Dendritic cell treated with granulocyte-macrophage colony-stimulating factor and Interleukin-4, amounts not matched to agents 40 ng/mL and 50 ng/mL, for 4 days (primary cell): ENCODE measurements at regions not wholly inside any gene's neighbourhood (a gene's known extent, or its start where the extent isn't known, plus 50 kb on each side); places are given as distances from the start of the nearest gene placed in this dataset.
A peak's percentile ranks its signal among the peaks of the same experiment; 100 is the strongest.

ENCODE experiments used
- H3K27ac Mint-ChIP-seq: one replicate; pipeline ENCODE4 v1.8.0; 2022; ENCODE audit warnings: mild to moderate bottlenecking, mixed read lengths
- H3K27me3 Mint-ChIP-seq: one replicate; pipeline ENCODE4 v1.8.0; 2022; ENCODE audit warnings: mild to moderate bottlenecking, mixed read lengths
- H3K36me3 Mint-ChIP-seq: one replicate; pipeline ENCODE4 v1.8.0; 2022; ENCODE audit warnings: low read depth, mixed read lengths
- H3K4me1 Mint-ChIP-seq: one replicate; pipeline ENCODE4 v1.8.0; 2022; ENCODE audit warnings: low read depth, mixed read lengths
- H3K4me3 Mint-ChIP-seq: one replicate; pipeline ENCODE4 v1.8.0; 2022; ENCODE audit warnings: mild to moderate bottlenecking, moderate library complexity, mixed read lengths
- H3K9me3 Mint-ChIP-seq: one replicate; pipeline ENCODE4 v1.8.0; 2022; ENCODE audit warnings: mixed read lengths
- intact Hi-C: fragments of 100-400 bp; cut with micrococcal nuclease; formaldehyde crosslinking; loops from one replicate; pipeline ENCODE4 v1.15.0; 2022

DNA sequence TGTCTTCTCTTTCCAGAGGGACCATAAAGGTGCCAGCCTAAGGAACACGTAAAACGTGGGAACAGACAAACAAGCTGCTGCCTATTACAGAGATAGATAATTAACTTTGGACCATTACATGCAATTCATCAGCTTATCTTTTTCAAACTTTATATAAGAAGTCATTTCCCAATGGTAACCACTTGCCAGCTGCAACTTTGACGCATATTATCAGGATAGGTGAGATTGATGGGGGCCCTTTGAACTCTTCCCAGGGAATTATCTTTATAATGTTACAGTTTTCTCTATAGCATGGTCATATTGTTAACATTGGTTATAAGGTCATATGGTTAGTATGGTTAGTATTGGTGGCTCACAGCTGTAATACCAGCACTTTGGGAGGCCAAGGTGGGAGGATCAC lies 94.1 kb upstream of the BMP2K start:
- Mint-ChIP-seq H3K4me3 (no peak overlapping the region), H3K27me3 (no peaks in the 10 kb centered on the region), H3K9me3 (no peaks in the 10 kb centered on the region), H3K27ac (no peak overlapping the region), H3K36me3 (peaks cover 24% of the 10 kb centered on the region), H3K4me1 (peaks cover 20% of the 10 kb centered on the region)
- intact Hi-C loops: no loop called here

DNA sequence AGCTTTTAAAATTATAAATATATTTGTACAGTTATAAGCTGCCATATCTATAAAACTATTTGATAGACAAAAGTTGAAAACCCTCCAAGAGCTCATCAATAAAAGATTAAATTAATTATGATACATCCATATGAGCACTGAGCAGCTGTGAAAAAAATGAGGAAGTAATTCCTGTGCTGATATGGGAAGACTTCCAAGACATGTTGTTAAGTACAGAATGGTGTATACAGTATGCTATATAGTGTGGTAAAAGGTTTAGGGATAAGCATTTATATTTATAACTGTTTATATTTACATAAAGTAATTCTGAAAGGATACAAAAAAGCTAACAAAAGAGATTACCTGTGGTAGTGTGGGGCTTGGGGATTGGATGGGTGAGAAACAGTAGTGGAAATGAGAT lies 92.8 kb upstream of the BMP2K start:
- Mint-ChIP-seq H3K4me3 (no peak overlapping the region), H3K27me3 (no peaks in the 10 kb centered on the region), H3K4me1 (peaks cover 20% of the 10 kb centered on the region), H3K9me3 (no peaks in the 10 kb centered on the region), H3K36me3 (peaks cover 24% of the 10 kb centered on the region), H3K27ac (no peak overlapping the region)
- intact Hi-C loops: no loop called here

GRCh38 chr4:78684325-78685079 lies 91.6 kb upstream of the BMP2K start:
- no peaks in the 10 kb centered on the region for H3K27me3 Mint-ChIP-seq
- H3K27ac Mint-ChIP-seq: no peak overlapping the region
- peaks cover 20% of the 10 kb centered on the region for H3K4me1 Mint-ChIP-seq
- no peaks in the 10 kb centered on the region for H3K9me3 Mint-ChIP-seq
- H3K36me3 Mint-ChIP-seq: peaks cover 24% of the 10 kb centered on the region
- no peak overlapping the region for H3K4me3 Mint-ChIP-seq
- intact Hi-C loops: no loop called here

DNA sequence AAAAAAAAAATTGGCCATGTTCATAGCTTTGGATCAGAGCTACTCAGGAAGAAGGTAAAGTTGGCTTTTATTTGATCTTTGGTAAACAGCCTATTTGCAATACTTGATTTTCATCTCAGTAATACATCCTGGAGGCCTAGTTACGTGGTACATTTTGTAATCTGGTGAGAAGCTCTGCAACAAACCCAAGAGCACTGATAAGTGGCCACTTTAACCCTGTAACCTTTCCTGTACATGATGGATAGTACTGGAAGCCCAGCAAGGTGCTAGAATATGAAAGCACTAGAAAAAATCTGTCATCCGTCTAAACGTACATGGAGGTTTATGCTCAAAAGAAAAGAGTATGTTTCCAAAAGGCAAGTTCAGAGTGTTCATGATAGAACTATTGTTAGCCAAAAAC lies 88.3 kb upstream of the BMP2K start:
- peaks cover 8% of the 10 kb centered on the region for H3K36me3 Mint-ChIP-seq
- no peak overlapping the region for H3K27ac Mint-ChIP-seq
- intact Hi-C loops: no loop called here
- no peak overlapping the region for H3K4me3 Mint-ChIP-seq
- H3K4me1 Mint-ChIP-seq: peaks cover 41% of the 10 kb centered on the region
- H3K9me3 Mint-ChIP-seq: no peaks in the 10 kb centered on the region
- no peaks in the 10 kb centered on the region for H3K27me3 Mint-ChIP-seq

- Mint-ChIP-seq H3K36me3 (peaks cover 8% of the 10 kb centered on the region), H3K4me1 (peaks cover 45% of the 10 kb centered on the region), H3K27me3 (no peaks in the 10 kb centered on the region), H3K4me3 (no peak overlapping the region), H3K9me3 (no peaks in the 10 kb centered on the region), H3K27ac (no peak overlapping the region)
- intact Hi-C loops: no loop called here
These were observed 87.8 kb upstream of the BMP2K start for GRCh38 chr4:78688366-78688765.

DNA sequence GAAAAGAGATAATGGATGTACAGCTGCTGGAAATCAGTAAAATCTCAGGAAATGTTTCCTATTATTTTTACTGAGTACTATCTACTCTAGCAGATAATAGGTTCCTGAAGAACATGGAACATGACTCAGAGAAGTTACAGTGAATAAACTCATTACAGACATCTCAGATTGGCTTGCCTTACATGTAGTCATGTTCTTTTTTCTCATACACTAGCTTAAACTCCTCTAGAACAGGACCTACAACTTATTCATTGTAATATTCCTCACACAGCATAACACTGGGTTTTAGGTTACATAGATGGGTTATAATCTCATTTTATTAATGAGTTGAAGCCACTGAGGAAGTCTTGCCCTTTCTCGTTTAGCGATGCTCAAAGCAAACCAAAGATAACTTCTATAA lies 86.9 kb upstream of the BMP2K start:
- H3K27ac Mint-ChIP-seq: no peak overlapping the region
- H3K9me3 Mint-ChIP-seq: no peaks in the 10 kb centered on the region
- peaks cover 42% of the 10 kb centered on the region for H3K4me1 Mint-ChIP-seq
- peaks cover 1% of the 10 kb centered on the region for H3K36me3 Mint-ChIP-seq
- intact Hi-C loops: no loop called here
- no peak overlapping the region for H3K4me3 Mint-ChIP-seq
- H3K27me3 Mint-ChIP-seq: no peaks in the 10 kb centered on the region

GRCh38 chr4:78689700-78690323 lies 86.3 kb upstream of the BMP2K start:
- Mint-ChIP-seq H3K9me3 (no peaks in the 10 kb centered on the region), H3K4me1 (peaks cover 38% of the 10 kb centered on the region), H3K4me3 (no peak overlapping the region), H3K36me3 (no peaks in the 10 kb centered on the region), H3K27ac (peak overlapping the region; percentile 63), H3K27me3 (no peaks in the 10 kb centered on the region)
- intact Hi-C loops: no loop called here

DNA sequence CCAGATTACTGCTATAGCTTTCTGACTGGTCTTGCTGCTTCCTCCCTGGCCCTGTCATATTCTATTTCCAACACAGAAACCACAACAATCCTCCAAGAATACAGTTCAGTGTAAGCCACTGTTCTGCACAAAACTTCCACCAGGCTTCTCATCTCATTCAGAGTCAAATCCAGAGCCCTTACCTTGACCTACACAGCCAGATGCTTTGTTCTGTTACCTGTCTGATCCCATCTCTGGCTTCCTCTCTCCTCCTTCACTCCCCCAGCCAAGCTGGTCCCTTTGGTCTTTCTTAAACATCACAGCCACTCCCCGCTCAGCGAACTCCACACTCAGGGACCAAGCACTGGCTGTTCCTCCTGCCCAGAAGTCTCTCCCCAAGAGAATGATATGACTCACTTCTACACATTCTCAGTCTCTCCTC lies 84.8 kb upstream of the BMP2K start:
- no peaks in the 10 kb centered on the region for H3K27me3 Mint-ChIP-seq
- H3K27ac Mint-ChIP-seq: peak overlapping the region; percentile 63
- no peak overlapping the region for H3K4me3 Mint-ChIP-seq
- intact Hi-C loops: no loop called here
- no peaks in the 10 kb centered on the region for H3K9me3 Mint-ChIP-seq
- H3K36me3 Mint-ChIP-seq: no peaks in the 10 kb centered on the region
- H3K4me1 Mint-ChIP-seq: peaks cover 38% of the 10 kb centered on the region

GRCh38 chr4:78691971-78692821 lies 84.0 kb upstream of the BMP2K start:
- Mint-ChIP-seq H3K36me3 (no peaks in the 10 kb centered on the region), H3K27me3 (no peaks in the 10 kb centered on the region), H3K4me3 (no peak overlapping the region), H3K27ac (peak overlapping the region; percentile 63), H3K4me1 (peaks cover 38% of the 10 kb centered on the region), H3K9me3 (no peaks in the 10 kb centered on the region)
- intact Hi-C loops: loop anchor here (2.0 kb wide), 1 partner anchor 17 kb away; no protein-coding TSS in a partner anchor

DNA sequence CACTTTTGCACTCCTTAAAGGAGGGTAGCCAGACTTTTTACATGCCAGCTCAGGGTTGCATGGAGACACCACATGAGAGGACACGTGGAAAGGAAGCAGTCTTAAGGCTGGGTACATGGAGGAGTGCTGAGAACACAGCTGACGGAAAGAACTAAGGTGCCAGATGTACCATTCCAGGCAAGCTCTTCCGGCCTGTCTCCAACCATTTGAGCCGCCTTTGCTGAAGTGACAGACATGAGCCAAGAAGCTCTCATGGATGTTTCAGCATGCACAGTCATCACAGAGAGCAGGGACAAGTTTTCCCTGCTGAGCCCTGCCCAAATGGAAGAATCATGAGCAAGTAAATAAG lies 83.4 kb upstream of the BMP2K start:
- H3K9me3 Mint-ChIP-seq: no peaks in the 10 kb centered on the region
- no peaks in the 10 kb centered on the region for H3K36me3 Mint-ChIP-seq
- no peaks in the 10 kb centered on the region for H3K27me3 Mint-ChIP-seq
- H3K27ac Mint-ChIP-seq: no peak overlapping the region
- H3K4me3 Mint-ChIP-seq: no peak overlapping the region
- H3K4me1 Mint-ChIP-seq: peaks cover 38% of the 10 kb centered on the region
- intact Hi-C loops: loop anchor here (2.0 kb wide), 1 partner anchor 16 kb away; no protein-coding TSS in a partner anchor

GRCh38 chr4:78693777-78694456 lies 82.2 kb upstream of the BMP2K start:
- H3K4me1 Mint-ChIP-seq: peaks cover 38% of the 10 kb centered on the region
- no peaks in the 10 kb centered on the region for H3K9me3 Mint-ChIP-seq
- intact Hi-C loops: loop anchor here (2.0 kb wide), 1 partner anchor 15 kb away; no protein-coding TSS in a partner anchor
- H3K27me3 Mint-ChIP-seq: no peaks in the 10 kb centered on the region
- no peak overlapping the region for H3K27ac Mint-ChIP-seq
- no peaks in the 10 kb centered on the region for H3K36me3 Mint-ChIP-seq
- no peak overlapping the region for H3K4me3 Mint-ChIP-seq

DNA sequence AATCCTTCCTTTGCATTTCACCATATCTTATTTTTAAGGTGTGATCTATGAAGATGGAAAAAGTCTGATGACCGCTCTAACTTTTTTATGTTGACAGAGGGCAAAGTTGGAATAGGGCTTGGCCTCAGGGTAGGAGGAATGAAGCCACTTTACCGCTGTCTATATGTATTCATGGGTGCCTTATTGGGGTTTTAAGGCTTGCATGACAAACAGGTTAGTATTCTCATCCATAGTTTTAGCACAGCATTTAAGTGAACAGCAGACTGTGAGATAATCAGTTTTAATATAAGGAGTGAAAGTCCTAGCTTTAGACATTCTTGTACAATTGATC lies 81.7 kb upstream of the BMP2K start:
- Mint-ChIP-seq H3K36me3 (no peaks in the 10 kb centered on the region), H3K4me3 (no peak overlapping the region), H3K27ac (no peak overlapping the region), H3K27me3 (no peaks in the 10 kb centered on the region), H3K9me3 (no peaks in the 10 kb centered on the region), H3K4me1 (peaks cover 38% of the 10 kb centered on the region)
- intact Hi-C loops: no loop called here

- Mint-ChIP-seq H3K4me3 (no peak overlapping the region), H3K4me1 (peaks cover 28% of the 10 kb centered on the region), H3K27me3 (no peaks in the 10 kb centered on the region), H3K27ac (no peak overlapping the region), H3K36me3 (no peaks in the 10 kb centered on the region), H3K9me3 (no peaks in the 10 kb centered on the region)
- intact Hi-C loops: no loop called here
These were observed 80.2 kb upstream of the BMP2K start for GRCh38 chr4:78695910-78696309.

DNA sequence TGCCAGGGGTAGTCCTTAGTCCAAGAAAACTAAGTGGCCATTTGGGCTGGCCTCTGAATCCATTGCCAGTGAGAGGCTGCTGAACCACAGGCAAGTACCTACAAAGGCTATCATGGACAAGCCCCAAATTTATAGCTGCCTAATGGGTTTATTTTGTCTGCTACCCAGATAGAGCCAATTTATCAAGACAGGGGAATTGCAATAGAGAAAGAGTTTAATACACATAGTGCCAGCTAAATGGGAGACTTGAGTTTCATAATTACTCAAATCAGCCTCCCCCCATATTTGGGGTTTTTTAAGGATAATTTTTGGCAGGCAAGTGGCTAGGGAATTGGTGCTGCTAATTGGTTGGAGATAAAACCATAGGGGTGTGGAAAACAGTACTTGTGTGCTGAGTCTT lies 73.1 kb upstream of the BMP2K start:
- no peak overlapping the region for H3K27ac Mint-ChIP-seq
- no peaks in the 10 kb centered on the region for H3K27me3 Mint-ChIP-seq
- intact Hi-C loops: no loop called here

More for the DNA sequence above, 73.1 kb upstream of the BMP2K start:
- H3K36me3 Mint-ChIP-seq: peaks cover 15% of the 10 kb centered on the region
- no peak overlapping the region for H3K4me3 Mint-ChIP-seq
- H3K9me3 Mint-ChIP-seq: peaks cover 15% of the 10 kb centered on the region
- peaks cover 23% of the 10 kb centered on the region for H3K4me1 Mint-ChIP-seq
